H9 (cell line): ENCODE measurements at regions not wholly inside any gene's neighbourhood (a gene's known extent, or its start where the extent isn't known, plus 50 kb on each side); places are given as distances from the start of the nearest gene placed in this dataset.

Experiments used
- DNase-seq: peaks from one replicate; pipeline ENCODE4 v3.0.0-alpha.2; 2017
- H2AFZ ChIP-seq: one replicate; pipeline ENCODE4 v1.6.1; 2013; ENCODE audit warnings: mild to moderate bottlenecking, low read length, control low read depth, moderate library complexity
- H2AK5ac ChIP-seq: 2 replicates; pipeline ENCODE4 v1.6.1; 2013; ENCODE audit warnings: low read length, control low read depth, mixed read lengths; ENCODE audit not compliant: insufficient read length
- H2BK120ac ChIP-seq: one replicate; pipeline ENCODE4 v1.6.1; 2013; ENCODE audit warnings: low read depth, mild to moderate bottlenecking, low read length, control low read depth, inconsistent platforms; ENCODE audit not compliant: poor library complexity, severe bottlenecking
- H2BK12ac ChIP-seq: 2 replicates; pipeline ENCODE4 v1.6.1; 2013; ENCODE audit warnings: low read length, control low read depth, mixed read lengths, low read depth; ENCODE audit not compliant: insufficient read length
- H2BK15ac ChIP-seq: 2 replicates; pipeline ENCODE4 v1.6.1; 2013; ENCODE audit warnings: low read depth, low read length, control low read depth
- H2BK20ac ChIP-seq: one replicate; pipeline ENCODE4 v1.6.1; 2013; ENCODE audit warnings: low read depth, mild to moderate bottlenecking, low read length, control low read depth, inconsistent platforms; ENCODE audit not compliant: poor library complexity, severe bottlenecking
- H2BK5ac ChIP-seq: 2 replicates; pipeline ENCODE4 v1.6.1; 2013; ENCODE audit warnings: low read length, control low read depth, mixed read lengths; ENCODE audit not compliant: insufficient read length
- H3K14ac ChIP-seq: 2 replicates; pipeline ENCODE4 v1.6.1; 2013; ENCODE audit warnings: low read length, control low read depth; ENCODE audit not compliant: insufficient read depth
- H3K18ac ChIP-seq: 2 replicates; pipeline ENCODE4 v1.6.1; 2013; ENCODE audit warnings: low read depth, mild to moderate bottlenecking, mixed read lengths, low read length, control low read depth; ENCODE audit not compliant: insufficient read length
- H3K23ac ChIP-seq: 2 replicates; pipeline ENCODE4 v1.6.1; 2013; ENCODE audit warnings: low read length, control low read depth, mixed read lengths, low read depth; ENCODE audit not compliant: insufficient read length
- H3K23me2 ChIP-seq: 2 replicates; pipeline ENCODE4 v1.6.1; 2013; ENCODE audit warnings: low read depth, mild to moderate bottlenecking, mixed read lengths, low read length, control low read depth; ENCODE audit not compliant: insufficient read length, poor library complexity, severe bottlenecking
- H3K27ac ChIP-seq: 2 replicates; pipeline ENCODE4 v1.5.1; 2013; ENCODE audit warnings: low read length, control low read depth, mixed read lengths, low read depth; ENCODE audit not compliant: insufficient read length
- H3K27me3 ChIP-seq: 2 replicates; pipeline ENCODE4 v1.6.1; 2013; ENCODE audit warnings: low read length, control low read depth, inconsistent platforms; ENCODE audit not compliant: insufficient read depth
- H3K4ac ChIP-seq: 2 replicates; pipeline ENCODE4 v1.6.1; 2013; ENCODE audit warnings: low read depth, mild to moderate bottlenecking, control low read depth, inconsistent platforms, low read length, moderate library complexity
- H3K4me1 ChIP-seq: 2 replicates; pipeline ENCODE4 v1.6.1; 2013; ENCODE audit warnings: low read length, control low read depth, inconsistent platforms; ENCODE audit not compliant: insufficient read depth
- H3K4me2 ChIP-seq: 2 replicates; pipeline ENCODE4 v1.6.1; 2013; ENCODE audit warnings: low read length, control low read depth, mixed read lengths; ENCODE audit not compliant: insufficient read length, insufficient read depth
- H3K56ac ChIP-seq: 2 replicates; pipeline ENCODE4 v1.6.1; 2013; ENCODE audit warnings: low read depth, mild to moderate bottlenecking, mixed read lengths, low read length, control low read depth; ENCODE audit not compliant: insufficient read length
- H3K79me1 ChIP-seq: 2 replicates; pipeline ENCODE4 v1.6.1; 2013; ENCODE audit warnings: low read depth, mild to moderate bottlenecking, moderate library complexity, low read length, control low read depth, inconsistent platforms; ENCODE audit not compliant: insufficient read depth, poor library complexity, severe bottlenecking
- H3K79me2 ChIP-seq: 2 replicates; pipeline ENCODE4 v1.6.1; 2013; ENCODE audit warnings: low read length, control low read depth, inconsistent platforms; ENCODE audit not compliant: insufficient read depth
- H3K9ac ChIP-seq: 2 replicates; pipeline ENCODE4 v1.6.1; 2013; ENCODE audit warnings: low read length, control low read depth, mixed read lengths; ENCODE audit not compliant: insufficient read length; ENCODE audit errors: extremely low read depth
- H3K9me3 ChIP-seq: one replicate; pipeline ENCODE4 v1.6.1; 2013; ENCODE audit warnings: low read depth, low read length, inconsistent platforms; ENCODE audit not compliant: control insufficient read depth
- H3T11ph ChIP-seq: one replicate; pipeline ENCODE4 v1.6.1; 2013; ENCODE audit warnings: mild to moderate bottlenecking, low read length, control low read depth, inconsistent platforms
- H4K20me1 ChIP-seq: one replicate; pipeline ENCODE4 v1.6.1; 2013; ENCODE audit not compliant: control insufficient read depth, insufficient read length, insufficient read depth
- H4K5ac ChIP-seq: 2 replicates; pipeline ENCODE4 v1.6.1; 2013; ENCODE audit warnings: low read depth, mild to moderate bottlenecking, mixed read lengths, low read length, control low read depth; ENCODE audit not compliant: insufficient read length
- H4K8ac ChIP-seq: replicated peaks from 2 replicates; pipeline ENCODE4 v1.6.1; 2013; ENCODE audit warnings: low read length, control low read depth, mixed read lengths, low read depth; ENCODE audit not compliant: insufficient read length
- H4K91ac ChIP-seq: 2 replicates; pipeline ENCODE4 v1.6.1; 2013; ENCODE audit warnings: low read depth, mild to moderate bottlenecking, moderate library complexity, mixed read lengths, low read length, control low read depth; ENCODE audit not compliant: insufficient read length
- H3K27ac Mint-ChIP-seq, 3 experiments: 2 replicates in 2 of 3; 3 replicates in 1 of 3; pipeline ENCODE4 v1.8.0; 2020 to 2021; ENCODE audit warnings: mixed read lengths in 3 of 3, mild to moderate bottlenecking in 1 of 3, moderate library complexity in 1 of 3
- H3K27me3 Mint-ChIP-seq: 2 replicates; pipeline ENCODE4 v1.8.0; 2021; ENCODE audit warnings: low read depth, mild to moderate bottlenecking, moderate library complexity, mixed read lengths
- H3K36me3 Mint-ChIP-seq, 3 experiments: 2 replicates in 2 of 3; 3 replicates in 1 of 3; pipeline ENCODE4 v1.8.0; 2020 to 2021; ENCODE audit warnings: low read depth in 3 of 3, mixed read lengths in 3 of 3; ENCODE audit not compliant: insufficient read depth in 1 of 3
- H3K4me1 Mint-ChIP-seq, 2 experiments: 2 replicates each; pipeline ENCODE4 v1.8.0; 2020; ENCODE audit warnings: mixed read lengths in 2 of 2
- H3K4me3 Mint-ChIP-seq, 2 experiments: 2 replicates in 1 of 2; 3 replicates in 1 of 2; pipeline ENCODE4 v1.8.0; 2020 to 2021; ENCODE audit warnings: mild to moderate bottlenecking in 2 of 2, mixed read lengths in 2 of 2, moderate library complexity in 1 of 2
- H3K9me3 Mint-ChIP-seq, 2 experiments: 2 replicates in 1 of 2; 3 replicates in 1 of 2; pipeline ENCODE4 v1.8.0; 2020; ENCODE audit warnings: mild to moderate bottlenecking in 2 of 2, mixed read lengths in 2 of 2, moderate library complexity in 1 of 2
- WGBS: extraction: QIAGEN DNeasy Blood & Tissue Kit; methylation state at CpG from one replicate; pipeline ENCODE4 v1.1.7; 2013; ENCODE audit warnings: missing lambda C conversion rate, low lambda C conversion rate, mixed read lengths; ENCODE audit not compliant: insufficient read length; ENCODE audit errors: extremely low coverage; 5-methylcytosine and 5-hydroxymethylcytosine counted together
- TF ChIP-seq, protein P1 (sequence below): fragments of 200-600 bp; sonication (generic); conservative IDR thresholded peaks from 3 replicates; pipeline ENCODE4 v1.8.0; 2021; ENCODE audit warnings: antibody characterized with exemption, mild to moderate bottlenecking

DNA sequence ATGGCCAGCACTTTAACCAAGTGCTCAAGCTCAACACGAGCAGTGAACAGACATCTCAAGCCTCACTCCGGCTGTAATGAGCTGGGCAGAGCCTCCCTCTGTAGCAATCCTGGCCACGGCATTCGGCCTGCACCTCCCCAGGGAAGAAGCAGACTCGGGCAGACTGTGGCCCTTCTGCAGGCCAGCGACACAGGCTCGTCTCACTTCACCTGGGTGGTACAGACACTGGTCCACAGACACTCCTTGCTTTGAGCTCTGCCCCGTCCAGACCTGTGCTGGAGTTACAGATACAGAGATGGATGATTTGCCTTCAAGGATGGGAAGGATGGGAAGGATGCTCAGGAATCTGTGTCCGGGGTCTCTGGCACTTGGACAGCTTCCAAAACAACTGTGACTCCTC lies 300.9 kb downstream of the PREX1 start:
- H2BK120ac ChIP-seq, result no peak overlapping the region
- no peak overlapping the region for H3K4ac ChIP-seq
- no peak overlapping the region for H4K5ac ChIP-seq
- no peak overlapping the region for H3K27ac ChIP-seq
- H4K91ac ChIP-seq, result no peak overlapping the region
- H3K4me3 Mint-ChIP-seq, result no peak overlapping the region
- H3K27me3 Mint-ChIP-seq, result no peaks in the 10 kb centered on the region; the same call in 1 of the 2 replicates
- TF ChIP-seq, protein P1, sequence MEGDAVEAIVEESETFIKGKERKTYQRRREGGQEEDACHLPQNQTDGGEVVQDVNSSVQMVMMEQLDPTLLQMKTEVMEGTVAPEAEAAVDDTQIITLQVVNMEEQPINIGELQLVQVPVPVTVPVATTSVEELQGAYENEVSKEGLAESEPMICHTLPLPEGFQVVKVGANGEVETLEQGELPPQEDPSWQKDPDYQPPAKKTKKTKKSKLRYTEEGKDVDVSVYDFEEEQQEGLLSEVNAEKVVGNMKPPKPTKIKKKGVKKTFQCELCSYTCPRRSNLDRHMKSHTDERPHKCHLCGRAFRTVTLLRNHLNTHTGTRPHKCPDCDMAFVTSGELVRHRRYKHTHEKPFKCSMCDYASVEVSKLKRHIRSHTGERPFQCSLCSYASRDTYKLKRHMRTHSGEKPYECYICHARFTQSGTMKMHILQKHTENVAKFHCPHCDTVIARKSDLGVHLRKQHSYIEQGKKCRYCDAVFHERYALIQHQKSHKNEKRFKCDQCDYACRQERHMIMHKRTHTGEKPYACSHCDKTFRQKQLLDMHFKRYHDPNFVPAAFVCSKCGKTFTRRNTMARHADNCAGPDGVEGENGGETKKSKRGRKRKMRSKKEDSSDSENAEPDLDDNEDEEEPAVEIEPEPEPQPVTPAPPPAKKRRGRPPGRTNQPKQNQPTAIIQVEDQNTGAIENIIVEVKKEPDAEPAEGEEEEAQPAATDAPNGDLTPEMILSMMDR, result no peak
- no peak overlapping the region for H3K18ac ChIP-seq
- no peaks in the 10 kb centered on the region for H3K23me2 ChIP-seq
- H3K23ac ChIP-seq, result no peak overlapping the region
- H2BK15ac ChIP-seq, result no peak overlapping the region
- H3K56ac ChIP-seq, result no peak overlapping the region
- no peak overlapping the region for H3K4me2 ChIP-seq
- peaks cover 0 to 5% of the 10 kb centered on the region in 2 experiments; a peak in 2 of 4 replicates for H3K4me1 Mint-ChIP-seq
- WGBS, result no CpG with 5 or more reads among the region's 9 CpGs
- no peak overlapping the region for H2AK5ac ChIP-seq
- no peak overlapping the region for H4K8ac ChIP-seq
- H2BK5ac ChIP-seq, result no peak overlapping the region
- no peak overlapping the region for H3T11ph ChIP-seq
- no peaks in the 10 kb centered on the region for H3K79me2 ChIP-seq
- DNase-seq, result no peak
- no peaks in the 10 kb centered on the region for H3K9me3 ChIP-seq
- H3K27ac Mint-ChIP-seq, result no peak overlapping the region
- no peak overlapping the region for H3K9ac ChIP-seq
- H4K20me1 ChIP-seq, result no peaks in the 10 kb centered on the region
- H3K9me3 Mint-ChIP-seq, result no peaks in the 10 kb centered on the region; a peak in 1 of 5 replicates
- no peak overlapping the region for H2AFZ ChIP-seq
- H2BK20ac ChIP-seq, result no peak overlapping the region
- H3K27me3 ChIP-seq, result no peaks in the 10 kb centered on the region
- no peak overlapping the region for H2BK12ac ChIP-seq
- H3K14ac ChIP-seq, result no peak overlapping the region
- no peaks in the 10 kb centered on the region for H3K4me1 ChIP-seq
- no peaks in the 10 kb centered on the region for H3K79me1 ChIP-seq
- H3K36me3 Mint-ChIP-seq, result no peaks in the 10 kb centered on the region
